ENCODE measurements at regions not wholly inside any gene's neighbourhood (a gene's known extent, or its start where the extent isn't known, plus 50 kb on each side); places are given as distances from the start of the nearest gene placed in this dataset.

DNA sequence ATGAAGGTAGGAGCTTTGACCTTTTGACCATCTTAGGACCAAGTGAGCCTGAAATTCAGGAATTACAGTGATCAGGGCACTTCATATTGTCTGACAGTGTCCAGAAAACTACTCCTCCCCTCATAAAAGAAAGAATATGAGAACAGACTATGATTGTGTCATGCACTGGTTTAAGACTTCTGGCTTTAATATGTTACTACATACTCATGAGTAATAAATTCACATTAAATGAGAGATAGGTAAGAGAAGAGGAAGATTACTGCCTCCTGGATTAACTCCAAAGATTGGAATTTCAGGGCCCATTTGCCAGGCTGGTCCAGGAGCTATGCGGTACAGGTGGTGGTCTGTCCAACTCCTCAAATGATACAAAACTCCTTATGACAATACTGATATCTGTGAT lies 213.5 kb upstream of the ADRA1B start:
- no peak for TF ChIP-seq CTCF (IDR thresholded peaks at IDR 0.05; ENCODE audit: poor library complexity)
- no peak for TF ChIP-seq EZH2 (IDR thresholded peaks at IDR 0.05; ENCODE audit: borderline replicate concordance)

Data from hepatocyte (in vitro differentiated cells).